NCI-H2196 (cell line): ENCODE measurements at regions not wholly inside any gene's neighbourhood (a gene's known extent, or its start where the extent isn't known, plus 50 kb on each side); places are given as distances from the start of the nearest gene placed in this dataset.
"Not testable (repeated sequence)": the region's sequence is repeated elsewhere in the genome, so short reads cannot be mapped to it uniquely, and the experiment has no call there.

ENCODE experiments used
- DNase-seq: peaks from one replicate; lab custom pipeline; 2025; ENCODE audit not compliant: unreplicated experiment; lab: John Stamatoyannopoulos, UW

DNA sequence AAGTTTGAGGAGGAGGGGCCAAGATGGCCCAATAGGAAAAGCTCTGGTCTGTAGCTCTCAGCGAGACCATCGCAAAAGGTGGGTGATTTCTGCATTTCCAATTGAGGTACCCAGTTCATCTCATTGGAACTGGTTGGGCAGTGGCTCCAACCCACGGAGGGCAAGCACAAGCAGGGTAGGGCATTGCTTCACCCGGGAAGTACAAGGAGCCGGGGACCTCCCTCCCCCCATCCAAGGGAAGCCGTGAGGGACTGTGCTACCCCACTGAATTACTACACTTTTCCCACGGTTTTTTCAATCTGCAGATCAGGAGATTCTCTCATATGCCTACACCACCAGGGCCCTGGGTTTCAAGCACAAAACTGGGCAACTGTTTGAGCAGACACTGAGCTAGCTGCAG, 58.0 kb upstream of the EFCAB3 start:
- no peak for DNase-seq

DNA sequence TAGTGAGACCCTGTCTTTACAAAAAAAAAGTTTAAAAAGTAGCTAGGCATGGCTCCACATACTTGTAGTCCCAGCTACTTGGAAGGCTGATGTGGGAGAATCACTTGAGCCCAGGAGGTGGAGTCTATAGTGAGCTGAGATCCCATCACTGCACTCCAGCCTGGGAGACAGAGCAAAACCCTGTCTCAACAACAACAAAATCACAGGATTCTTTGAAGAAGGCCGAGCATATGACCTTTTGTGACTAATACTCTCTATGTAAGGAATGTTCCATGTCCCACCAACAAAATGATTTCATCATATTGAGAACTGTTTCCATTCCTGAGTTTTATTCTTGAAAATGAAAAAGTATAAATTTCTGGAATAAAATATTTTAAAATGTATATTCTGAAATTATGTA, 58.9 kb upstream of the EFCAB3 start:
- DNase-seq, result no peak

DNA sequence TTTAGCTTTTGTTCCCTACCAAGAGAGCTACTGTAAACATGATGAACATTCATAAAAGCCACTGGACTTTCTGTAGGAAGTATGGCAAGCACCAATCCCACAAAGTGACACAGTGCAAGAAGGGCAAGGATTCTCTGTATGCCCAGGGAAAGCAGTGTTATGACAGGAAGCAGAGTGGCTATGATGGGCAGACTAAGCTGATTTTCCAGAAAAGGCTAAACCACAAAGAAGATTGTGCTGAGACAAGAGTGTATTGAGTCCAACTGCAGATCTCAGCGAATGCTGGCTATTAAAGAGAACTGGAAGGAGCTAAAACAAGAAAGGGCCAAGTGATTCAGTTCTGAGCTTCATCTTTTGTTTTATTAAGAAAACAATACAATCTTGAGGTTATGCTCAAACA, 60.5 kb upstream of the EFCAB3 start:
- no peak for DNase-seq

DNA sequence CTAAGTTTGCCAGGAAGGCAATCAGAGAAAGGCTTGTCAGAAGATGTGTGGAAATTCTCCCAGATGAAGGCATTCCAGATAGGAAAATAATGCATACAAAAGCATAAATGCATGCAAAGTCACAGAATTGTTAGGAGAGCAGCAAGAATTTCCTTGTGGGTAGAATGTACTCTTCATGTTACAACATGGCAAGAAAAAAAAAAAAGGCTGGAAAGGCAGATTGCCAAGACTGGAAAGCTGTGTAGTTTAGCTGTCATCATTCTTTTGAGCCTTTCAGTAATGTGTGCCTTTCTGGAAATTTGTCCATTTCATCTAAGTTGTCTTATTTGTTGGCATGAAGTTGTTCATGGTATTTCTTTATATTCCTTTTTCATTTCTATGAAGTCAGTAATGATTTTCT, 71.0 kb upstream of the EFCAB3 start:
- DNase-seq, result no peak

DNA sequence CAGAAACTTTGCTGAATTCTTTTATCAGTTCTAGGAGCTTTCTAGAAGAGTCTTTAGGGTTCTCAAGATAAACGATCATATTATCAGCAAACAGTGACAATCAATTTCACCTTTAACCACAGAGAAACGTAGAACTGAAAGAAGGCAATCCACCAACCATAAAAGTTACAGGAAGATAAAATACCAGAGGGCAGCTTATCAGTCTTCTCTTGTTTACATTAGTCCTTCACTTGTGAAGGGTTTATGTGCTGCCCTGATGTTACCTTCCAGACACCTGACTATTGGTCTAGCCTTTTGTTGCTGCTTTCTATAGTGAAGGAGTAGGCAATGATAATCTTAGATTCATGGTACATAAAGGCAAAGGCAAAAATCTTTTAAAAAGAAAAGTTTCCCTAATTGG, 73.2 kb upstream of the EFCAB3 start:
- DNase-seq, result no peak

DNA sequence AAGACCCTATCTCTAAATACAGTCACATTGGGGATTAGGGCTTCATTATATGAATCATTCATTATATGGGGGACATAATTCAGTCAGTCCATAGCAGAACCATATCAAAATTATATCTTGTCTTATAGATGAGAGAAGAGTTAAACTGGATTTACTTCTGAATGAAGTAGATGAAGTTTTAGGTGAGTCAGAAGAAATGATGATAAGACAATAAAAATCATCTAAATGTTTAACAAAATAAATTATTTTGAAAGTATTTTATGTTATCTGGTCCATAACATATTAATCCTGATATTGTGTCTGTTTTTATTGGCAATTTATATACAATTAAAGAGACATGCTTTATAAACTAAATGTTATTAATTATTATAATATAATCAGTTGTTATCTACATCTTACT, 76.9 kb upstream of the EFCAB3 start:
- no peak for DNase-seq

DNA sequence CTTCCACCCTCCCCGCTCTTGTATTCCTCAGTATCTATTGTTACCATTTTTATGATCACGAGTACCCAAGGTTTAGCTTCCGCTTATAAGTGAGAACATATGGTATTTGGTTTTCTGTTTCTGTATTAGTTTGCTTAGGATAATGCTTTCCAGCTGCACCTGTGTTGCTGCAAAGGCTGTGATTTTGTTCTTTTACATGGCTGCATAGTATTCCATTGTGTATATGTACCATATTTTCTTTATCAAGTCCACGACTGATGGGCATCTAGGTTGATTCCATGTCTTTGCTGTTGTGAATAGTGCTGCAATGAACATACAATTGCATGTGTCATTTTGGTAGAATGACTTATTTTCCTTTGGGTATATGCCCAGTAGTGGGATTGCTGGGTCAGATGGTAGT, 79.7 kb upstream of the EFCAB3 start:
- no peak for DNase-seq

DNA sequence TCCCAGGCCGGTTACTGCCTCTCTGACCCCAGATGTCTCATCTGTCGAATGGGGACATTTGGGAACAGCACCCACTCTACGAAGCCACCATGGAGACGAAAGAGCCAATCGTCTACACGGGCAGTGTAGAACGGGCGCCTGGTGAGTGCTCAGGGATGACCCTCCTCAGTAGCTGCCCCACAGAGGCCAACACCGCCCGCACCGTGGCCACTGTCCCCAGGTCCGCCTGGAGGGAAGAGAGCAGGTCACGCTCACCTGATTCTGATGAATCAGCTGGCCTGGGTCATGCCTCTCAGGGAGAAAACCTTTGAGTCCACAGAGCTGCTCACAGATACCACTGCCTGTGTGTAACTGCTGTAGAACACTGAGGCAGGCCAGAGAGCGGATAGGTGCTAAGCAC, 105.1 kb upstream of the EFCAB3 start:
- not testable (repeated sequence) for DNase-seq

DNA sequence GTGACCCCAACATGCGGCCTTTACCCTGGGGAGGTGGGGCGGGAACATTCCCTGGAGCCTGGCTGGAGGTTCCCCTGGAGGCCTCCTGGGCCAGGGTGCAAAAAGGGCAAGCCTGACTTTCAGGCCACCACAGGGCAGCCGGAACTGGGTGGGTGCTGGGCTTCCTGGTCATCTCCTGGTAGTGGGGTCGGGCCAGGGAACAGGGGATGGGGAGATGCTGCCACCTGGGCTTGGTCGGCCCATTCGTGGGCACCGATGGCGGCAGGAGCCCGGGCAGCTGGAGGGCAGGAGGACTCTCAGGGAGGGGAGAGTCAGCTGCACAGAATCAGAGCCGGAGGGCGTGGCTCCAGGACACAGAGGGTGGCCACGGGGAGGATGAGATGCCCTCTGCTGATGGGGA, 112.0 kb upstream of the EFCAB3 start:
- not testable (repeated sequence) for DNase-seq

DNA sequence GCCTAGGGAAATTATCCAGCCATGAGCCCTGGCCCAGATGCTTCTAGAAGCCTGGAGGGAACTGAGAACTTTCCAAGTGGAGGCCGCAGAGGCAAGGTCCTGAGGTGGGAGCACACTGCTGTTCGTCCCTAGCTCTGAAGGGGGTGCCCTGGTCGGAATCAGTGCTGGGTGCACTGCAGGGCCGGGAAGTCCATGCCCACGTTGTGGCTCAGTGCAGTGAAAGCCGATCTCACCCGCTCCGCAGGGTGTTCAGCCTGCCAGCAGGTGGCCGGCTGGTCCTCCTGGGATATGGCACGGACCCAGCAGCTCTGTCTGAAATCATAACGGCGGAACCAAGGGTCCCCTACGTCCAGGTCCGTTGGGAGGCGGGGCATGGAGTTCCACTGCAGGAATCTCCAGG, 115.4 kb upstream of the EFCAB3 start:
- DNase-seq, result not testable (repeated sequence)

DNA sequence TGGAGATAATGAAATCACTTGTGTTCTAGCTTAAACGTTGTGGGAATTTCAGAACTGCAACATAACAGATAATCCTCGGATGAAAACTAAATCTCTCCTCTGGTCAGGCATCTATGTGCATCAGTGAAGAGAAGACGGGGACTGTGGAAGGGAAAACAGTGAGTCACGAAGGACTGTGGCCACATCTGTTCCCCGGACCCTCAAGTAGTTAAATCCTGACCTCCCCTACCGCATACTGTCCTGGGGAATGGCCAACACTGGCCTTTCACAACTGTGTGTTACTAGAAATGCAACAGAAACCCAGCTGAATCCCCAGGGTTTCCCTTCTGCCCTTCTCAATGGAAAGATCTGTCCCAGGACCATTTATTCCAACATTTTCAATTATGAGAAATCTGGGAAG, 124.6 kb upstream of the EFCAB3 start:
- DNase-seq, result not testable (repeated sequence)

DNA sequence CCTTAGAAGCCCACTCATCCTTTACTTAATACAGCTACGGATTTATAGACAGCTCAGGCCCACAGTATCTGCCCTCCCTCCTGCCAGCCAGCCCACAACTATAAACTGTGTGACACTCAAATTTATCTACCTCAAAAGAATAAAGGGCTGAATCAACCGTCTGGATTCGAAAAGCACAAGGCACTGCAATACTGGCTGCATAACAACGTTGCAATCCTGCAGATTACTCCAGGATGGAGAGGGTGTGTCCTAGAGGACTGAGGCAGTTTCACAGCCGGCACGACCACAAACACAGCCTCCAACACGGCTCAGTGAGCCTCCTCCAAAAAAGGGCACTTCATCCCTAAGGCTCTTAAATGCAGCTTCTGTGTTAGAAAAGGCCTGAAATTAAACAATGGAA, 138.3 kb upstream of the EFCAB3 start:
- DNase-seq, result not testable (repeated sequence)

DNA sequence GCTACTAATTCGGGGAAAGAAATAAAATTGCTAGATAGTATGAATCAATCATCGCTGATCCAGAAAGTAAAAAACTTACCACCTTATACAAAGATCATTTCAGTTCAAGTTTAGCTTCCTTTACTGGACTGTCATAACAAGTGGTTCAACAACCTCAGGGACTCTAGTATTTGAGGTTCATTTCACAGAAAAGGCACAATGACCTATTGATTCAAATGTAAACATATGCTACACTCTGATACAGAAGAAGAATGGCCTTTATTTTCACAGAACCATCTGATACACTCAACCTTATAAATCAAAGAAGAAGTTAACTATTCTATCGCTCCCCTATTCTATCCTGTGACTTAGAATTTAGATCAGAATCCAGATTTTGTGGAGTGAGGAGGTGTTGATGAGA, 140.8 kb upstream of the EFCAB3 start:
- not testable (repeated sequence) for DNase-seq

DNA sequence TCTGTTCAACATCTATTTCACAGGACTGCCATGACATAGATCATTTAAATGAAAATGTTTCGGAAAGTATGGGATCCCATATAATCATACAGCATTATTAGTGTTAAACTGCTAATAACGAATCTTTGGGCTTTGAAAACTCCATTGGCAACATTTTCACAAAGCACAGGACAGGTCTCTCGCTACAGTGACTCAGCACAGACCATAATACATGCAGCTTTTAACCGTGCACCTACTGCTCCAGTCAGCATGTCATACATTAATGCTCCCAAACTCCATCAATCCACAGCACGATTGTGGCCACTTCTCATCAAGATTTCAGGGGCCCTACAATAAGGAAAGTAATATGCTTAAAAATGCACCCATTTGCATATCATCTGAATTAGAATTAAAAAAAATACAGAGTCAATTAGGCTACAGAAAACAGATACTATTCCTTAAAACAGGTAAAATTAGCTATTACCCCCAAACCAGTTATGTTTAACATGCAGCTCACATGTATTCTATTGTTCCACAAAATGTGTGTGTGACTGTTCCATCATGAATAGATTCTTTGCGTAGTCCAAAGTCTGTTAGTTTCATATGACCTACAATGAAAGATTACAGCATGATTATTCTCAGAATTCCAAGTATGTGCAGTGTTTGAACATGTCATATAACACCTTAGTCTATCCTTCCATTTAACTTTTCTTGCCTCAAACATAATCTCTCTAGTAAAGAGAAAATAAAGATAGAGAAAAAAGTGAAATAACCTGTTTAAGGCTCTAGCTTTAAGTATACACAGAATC, 141.6 kb upstream of the EFCAB3 start:
- not testable (repeated sequence) for DNase-seq

DNA sequence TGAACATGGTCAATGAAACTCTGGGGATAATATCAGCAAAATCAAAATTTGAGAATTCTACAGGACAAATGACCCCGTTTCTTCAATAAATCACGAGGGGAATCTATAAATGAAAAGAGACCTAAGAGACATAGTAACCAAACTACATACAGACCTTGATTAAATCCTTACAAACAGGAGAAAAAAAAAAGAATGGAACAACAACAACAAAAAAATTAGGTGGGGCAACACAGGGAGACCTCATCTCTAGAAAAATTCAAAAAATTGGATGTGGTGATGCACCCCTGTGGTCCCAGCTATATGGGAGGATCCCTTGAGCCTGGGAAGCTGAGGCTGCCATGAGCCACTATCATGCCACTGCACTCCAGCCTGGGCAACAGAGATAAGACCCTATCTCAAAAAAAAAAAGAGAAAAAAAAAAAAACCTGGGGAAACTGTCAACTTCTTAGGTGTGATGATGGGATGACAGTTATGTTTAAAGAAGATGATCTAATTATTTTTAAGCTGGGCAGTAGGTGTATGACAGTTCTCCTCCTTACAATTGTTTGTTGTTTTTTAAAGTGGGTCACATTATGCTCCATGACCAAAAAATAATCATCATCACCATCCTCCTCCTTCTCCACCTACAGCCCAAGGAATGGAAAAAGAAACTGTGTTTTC, 146.4 kb upstream of the EFCAB3 start:
- not testable (repeated sequence) for DNase-seq

DNA sequence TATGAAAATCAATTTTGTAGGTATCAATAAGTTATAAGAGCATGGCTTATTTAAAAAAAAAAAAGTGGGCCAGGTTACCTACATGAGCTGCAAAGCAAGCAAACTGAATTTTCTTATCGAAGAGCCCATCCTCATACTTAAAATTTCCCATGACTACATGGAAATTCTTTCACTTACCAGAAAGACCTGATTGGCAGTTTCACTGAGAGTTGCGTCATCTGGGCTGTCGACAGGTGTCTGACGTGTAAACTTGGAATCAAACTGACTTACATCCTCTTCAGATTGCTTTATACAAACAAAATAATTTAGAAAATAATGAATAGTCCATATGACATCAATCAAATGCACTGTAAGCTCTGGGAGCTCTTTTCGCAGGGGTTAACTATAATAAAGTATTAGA, 149.1 kb upstream of the EFCAB3 start:
- DNase-seq, result not testable (repeated sequence)

DNA sequence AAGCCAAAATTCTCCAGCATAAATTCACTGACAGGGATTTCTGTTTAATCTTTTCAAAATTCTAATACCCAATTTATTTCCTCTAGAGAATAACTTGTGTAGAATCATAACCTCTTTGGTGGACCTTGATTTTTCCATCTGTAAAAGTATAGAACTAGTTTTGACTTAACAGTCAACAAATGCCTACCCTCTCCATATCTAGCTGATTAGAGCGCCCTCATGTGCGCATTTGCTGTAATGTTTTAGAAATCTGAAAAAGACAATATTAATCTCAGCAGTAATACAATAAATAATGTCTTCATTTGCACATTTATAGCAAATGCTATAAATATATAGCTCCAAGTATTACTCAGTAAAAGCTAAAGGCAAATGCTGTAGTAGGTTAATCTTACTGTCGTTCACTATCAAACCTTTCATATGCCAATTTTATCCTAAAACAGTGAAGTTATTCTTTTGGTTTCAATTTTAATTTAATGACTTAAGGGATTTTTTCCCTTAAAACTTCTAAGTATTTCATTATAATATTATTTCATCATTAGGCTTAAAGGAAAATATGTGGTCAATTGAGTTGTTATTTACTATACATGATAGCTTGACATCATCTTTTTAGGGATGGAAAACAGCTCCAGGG, 153.6 kb upstream of the EFCAB3 start:
- not testable (repeated sequence) for DNase-seq

DNA sequence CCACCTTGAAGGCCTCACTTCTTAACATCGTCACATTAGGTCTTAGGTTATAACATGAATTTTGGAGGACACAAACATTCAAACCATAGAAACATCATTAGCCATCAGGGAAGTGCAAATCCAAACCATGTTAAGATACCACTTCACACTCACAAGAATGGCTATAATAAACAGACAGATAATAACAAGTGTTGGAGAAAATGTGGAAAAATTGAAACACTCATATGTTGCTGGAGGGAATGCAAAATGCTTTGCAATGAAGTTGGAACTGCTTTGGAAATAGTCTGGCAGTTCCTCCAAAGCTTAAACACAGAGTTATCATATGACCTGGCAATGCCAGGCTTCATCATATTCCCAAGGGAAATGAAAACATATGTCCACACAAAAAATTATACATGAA, 156.8 kb upstream of the EFCAB3 start:
- DNase-seq, result not testable (repeated sequence)

DNA sequence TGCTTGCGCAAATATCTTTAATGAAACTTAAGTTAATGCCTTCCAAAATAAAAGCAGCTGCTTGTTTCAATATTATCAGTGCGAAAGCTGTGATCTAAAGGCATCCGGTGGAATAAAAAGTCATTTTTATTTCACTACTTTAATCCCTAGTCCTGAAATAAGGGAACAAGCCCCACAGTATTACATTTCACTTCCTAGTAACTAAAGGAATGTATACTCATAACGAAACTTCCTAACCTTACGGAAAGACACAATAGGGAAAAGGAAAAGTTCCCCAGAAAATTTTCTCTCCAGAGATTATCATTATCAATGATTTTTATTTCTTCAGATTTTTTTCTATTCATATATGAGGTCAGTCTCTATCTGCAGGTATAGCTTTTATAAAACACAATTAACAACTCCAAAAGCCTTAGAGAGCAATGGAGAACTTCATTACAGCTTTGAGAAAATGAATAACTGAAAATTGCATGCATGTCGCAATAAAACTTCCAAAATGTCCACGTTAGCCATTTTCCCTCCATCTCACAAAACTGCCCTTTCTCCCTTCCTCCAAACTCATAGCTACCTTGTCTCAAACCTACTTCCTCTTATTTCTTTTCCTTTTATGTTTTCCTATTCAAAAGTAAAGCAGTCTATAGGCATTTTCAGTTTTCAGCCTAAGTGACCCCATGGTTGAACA, 154.3 kb upstream of the MED13 start:
- DNase-seq, result no peak

DNA sequence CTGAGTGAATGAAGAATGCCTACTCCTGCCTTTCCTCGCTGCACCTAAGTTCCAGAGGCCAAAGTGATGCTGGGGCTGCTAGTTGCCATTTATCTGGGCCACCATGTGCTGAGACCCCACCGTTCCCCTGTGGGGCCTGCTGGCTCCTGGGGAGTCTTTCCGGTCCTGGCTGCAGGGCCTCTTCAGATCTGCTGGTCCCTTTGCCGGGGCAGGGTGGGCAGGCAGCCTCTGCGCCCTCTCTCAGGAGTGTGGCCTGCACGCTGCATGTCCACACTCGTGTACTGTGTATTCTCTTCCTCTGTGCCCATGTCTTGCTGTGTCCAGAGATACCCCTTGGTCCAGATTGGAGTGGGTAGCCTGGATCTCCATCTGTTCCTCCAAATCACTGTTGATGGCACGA, 151.8 kb upstream of the MED13 start:
- DNase-seq, result no peak

DNA sequence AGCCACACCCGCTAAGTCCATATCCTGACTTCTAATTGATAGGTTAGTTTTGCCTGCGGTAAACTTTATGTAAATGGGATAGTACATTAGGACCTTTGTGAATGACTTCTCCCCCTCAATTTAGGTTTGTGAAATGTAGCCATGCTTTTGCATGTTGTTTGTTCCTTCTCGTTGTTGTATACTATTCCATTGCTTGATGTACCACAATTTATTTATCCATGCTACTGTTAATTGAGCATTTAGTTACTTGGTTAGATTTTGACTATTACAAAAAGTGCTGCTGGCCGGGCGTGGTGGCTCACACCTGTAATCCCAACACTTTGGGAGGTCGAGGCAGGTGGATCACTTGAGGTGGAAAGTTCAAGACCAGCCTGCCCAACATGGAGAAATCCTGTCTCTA, 150.8 kb upstream of the MED13 start:
- DNase-seq, result not testable (repeated sequence)

DNA sequence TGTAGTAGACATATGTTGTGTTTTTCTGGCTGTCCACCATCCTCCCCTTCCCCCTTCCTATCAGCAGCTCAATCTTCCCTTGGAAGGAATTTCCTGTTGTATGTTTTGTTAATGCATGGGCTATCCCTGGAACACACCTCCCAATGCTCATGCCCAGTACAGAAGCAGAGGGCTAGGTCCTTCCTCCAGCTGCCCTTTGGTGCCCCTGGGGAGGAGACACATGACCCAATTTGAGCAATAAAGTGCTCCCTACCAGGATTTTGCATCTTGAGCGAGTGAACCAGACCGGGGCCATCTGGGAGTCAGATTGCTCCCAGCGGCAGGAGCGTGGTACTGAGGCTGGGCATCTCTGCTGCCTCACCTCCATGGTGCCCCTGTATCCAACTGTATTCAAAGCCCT, 141.5 kb upstream of the MED13 start:
- no peak for DNase-seq
